ENCODE measurements at regions not wholly inside any gene's neighbourhood (a gene's known extent, or its start where the extent isn't known, plus 50 kb on each side); places are given as distances from the start of the nearest gene placed in this dataset.

DNA sequence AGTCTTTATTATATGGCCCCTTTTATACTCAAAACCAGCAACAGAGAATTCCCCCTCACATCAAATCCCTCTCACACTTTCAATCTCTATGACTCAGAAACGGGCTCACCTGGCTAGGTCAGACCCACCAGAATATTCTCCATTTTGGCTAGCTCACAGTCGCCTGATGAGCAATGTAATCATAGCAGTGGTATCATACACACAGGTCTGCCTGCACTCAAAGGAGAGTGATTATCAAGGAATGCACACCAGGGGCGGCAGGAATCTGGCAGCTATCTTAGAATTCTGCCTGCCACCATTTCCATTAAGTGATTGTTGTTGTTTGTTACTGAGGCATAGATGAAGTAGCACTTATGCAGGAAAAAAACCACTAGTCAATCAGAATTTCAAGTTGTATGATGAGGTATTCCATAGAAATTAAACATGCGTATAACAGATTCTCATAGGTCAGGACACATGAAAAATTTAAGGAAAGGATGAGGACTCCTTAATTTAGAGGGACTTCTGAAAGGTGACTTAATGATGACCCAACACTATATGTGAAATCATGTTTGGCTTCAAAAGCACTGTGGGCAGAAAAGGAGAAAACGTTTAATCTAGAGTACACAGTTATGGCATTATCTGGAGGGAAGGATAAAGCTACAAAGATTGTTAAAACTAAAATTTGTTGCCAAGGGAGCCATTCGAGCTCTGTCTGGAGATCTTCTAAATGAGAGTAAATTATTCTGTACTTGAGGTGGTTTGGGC is 185.8 kb upstream of the DDI1 start:
- Histone ChIP-seq H3K9me3 (no peaks in the 10 kb centered on the region), H3K36me3 (no peaks in the 10 kb centered on the region), H3K27me3 (no peaks in the 10 kb centered on the region), H3K4me3 (no peak overlapping the region), H3K27ac (peak overlapping the region in 1 of 5 donors; percentile 55), H3K4me1 (peaks cover 0 to 16% (median 8%) of the 10 kb centered on the region in 4 donors)
- 54 to 64% (median 54%) methylated on average over 6 of the region's 6 CpGs for WGBS, 5 donors
- intact Hi-C loops (cut with DNase I; ENCODE audit: low total_unique reads) = no loop called here
- TF ChIP-seq POLR2A (IDR thresholded peaks at IDR 0.05) = no peak
- no peak for TF ChIP-seq POLR2AphosphoS5 (IDR thresholded peaks at IDR 0.05)
- TF ChIP-seq EP300 (IDR thresholded peaks at IDR 0.05) = no peak
- TF ChIP-seq, protein P1, sequence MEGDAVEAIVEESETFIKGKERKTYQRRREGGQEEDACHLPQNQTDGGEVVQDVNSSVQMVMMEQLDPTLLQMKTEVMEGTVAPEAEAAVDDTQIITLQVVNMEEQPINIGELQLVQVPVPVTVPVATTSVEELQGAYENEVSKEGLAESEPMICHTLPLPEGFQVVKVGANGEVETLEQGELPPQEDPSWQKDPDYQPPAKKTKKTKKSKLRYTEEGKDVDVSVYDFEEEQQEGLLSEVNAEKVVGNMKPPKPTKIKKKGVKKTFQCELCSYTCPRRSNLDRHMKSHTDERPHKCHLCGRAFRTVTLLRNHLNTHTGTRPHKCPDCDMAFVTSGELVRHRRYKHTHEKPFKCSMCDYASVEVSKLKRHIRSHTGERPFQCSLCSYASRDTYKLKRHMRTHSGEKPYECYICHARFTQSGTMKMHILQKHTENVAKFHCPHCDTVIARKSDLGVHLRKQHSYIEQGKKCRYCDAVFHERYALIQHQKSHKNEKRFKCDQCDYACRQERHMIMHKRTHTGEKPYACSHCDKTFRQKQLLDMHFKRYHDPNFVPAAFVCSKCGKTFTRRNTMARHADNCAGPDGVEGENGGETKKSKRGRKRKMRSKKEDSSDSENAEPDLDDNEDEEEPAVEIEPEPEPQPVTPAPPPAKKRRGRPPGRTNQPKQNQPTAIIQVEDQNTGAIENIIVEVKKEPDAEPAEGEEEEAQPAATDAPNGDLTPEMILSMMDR (IDR thresholded peaks at IDR 0.05) = no peak
- DNase-seq = no peak

DNA sequence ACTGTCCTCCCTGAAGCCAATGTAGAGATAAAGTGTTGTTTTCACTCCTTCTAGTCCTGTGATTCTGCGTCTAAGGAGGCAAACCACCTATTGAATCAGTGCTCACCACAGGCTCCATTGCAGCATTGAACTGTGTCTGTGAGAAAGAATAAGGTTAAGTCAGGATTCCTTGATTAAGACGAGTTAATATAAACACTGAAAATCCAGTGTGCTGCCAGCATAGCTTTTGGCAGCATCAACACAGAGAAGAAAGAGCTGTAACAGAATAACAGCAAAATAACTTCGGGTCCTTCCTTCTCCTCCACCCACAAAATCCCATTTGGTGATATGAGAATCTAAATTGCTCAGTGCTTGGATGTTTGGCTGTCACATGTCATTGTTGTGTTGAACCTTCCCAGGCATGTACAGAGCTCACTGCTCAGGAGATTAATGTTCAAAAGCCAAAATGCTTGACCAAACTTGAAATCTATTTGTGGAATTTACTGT is 185.2 kb upstream of the DDI1 start:
- peak in 1 of 2 donors; percentile 29 for DNase-seq
- WGBS, 5 donors = 15 to 30% (median 17%) methylated on average over 3 of the region's 3 CpGs
- intact Hi-C loops (cut with DNase I; ENCODE audit: low total_unique reads) = no loop called here
- H3K4me3 ChIP-seq = no peak overlapping the region
- peak overlapping the region in 1 of 5 donors; percentile 55 for H3K27ac ChIP-seq
- TF ChIP-seq POLR2A (IDR thresholded peaks at IDR 0.05) = no peak
- TF ChIP-seq, protein P1 (IDR thresholded peaks at IDR 0.05) = no peak
- no peak for TF ChIP-seq EP300 (IDR thresholded peaks at IDR 0.05)
- TF ChIP-seq POLR2AphosphoS5 (IDR thresholded peaks at IDR 0.05) = peak in 1 of 3 donors; percentile 2
- H3K36me3 ChIP-seq = no peaks in the 10 kb centered on the region
- peaks cover 0 to 16% (median 6%) of the 10 kb centered on the region in 4 donors for H3K4me1 ChIP-seq
- H3K27me3 ChIP-seq = no peaks in the 10 kb centered on the region
- no peaks in the 10 kb centered on the region for H3K9me3 ChIP-seq

Small RNAs in the stretch of these regions (small RNA-seq; reads per million reads assigned to genes)
- gene MIR4693 = 0 reads per million in 4 donors

Measured in stomach (tissue), 8 donors.